Stimulated activated CD8-positive, alpha-beta memory T cell treated with anti-CD3 and anti-CD28 coated beads, Interleukin-15, amount 100 ng/mL, for 48 hours (primary cell): ENCODE measurements at regions not wholly inside any gene's neighbourhood (a gene's known extent, or its start where the extent isn't known, plus 50 kb on each side); places are given as distances from the start of the nearest gene placed in this dataset.
A peak's percentile ranks its signal among the peaks of the same experiment; 100 is the strongest.

ENCODE experiments used
- DNase-seq, 2 donors: peaks; one replicate each; pipeline ENCODE4 v3.0.0-alpha.2; 2020; ENCODE audit warnings: low read depth in 2 of 2

DNA sequence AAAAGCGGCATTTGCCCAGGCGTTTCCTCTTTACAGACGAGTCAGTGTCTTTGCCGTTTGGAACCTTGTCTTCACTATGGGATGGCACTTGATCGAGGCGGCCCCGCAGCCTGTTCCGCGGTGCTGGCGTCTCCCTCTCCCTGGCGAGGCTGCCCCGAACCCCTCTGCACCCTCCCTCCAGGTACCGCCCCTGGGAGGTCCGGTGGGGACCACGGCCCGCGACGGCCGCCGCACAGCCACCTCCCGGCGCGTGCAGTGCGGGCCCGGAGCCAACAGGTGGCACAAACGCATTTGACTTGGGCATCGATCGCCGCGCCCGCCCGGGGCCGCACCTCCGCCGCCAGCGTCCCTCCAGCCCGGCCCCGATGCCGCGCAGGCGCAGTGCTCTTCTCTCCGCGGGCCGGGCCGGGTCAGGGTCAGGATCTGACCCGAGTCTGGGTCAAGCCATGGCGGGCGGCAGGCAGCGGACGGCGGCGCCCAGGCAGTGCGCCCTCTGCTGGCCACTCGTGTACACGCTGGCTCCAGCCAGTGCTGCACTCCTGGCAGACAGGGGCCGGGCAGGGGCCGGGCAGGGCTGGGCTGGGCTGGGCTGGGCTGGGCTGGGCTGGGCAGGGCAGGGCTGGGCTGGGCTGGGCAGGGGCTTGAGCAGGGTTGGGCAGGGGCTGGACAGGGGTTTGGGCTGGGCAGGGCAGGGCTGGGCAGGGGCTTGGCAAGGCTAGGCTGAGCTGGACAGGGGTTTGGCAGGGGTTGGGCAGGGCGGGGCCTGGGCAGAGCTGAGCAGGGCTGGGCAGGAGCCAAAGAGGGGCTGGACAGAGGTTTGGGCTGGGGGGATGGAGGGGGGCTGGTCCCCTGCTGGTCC, 155.8 kb upstream of the IRX4 start:
- peak; percentile 32 to 40 for DNase-seq

DNA sequence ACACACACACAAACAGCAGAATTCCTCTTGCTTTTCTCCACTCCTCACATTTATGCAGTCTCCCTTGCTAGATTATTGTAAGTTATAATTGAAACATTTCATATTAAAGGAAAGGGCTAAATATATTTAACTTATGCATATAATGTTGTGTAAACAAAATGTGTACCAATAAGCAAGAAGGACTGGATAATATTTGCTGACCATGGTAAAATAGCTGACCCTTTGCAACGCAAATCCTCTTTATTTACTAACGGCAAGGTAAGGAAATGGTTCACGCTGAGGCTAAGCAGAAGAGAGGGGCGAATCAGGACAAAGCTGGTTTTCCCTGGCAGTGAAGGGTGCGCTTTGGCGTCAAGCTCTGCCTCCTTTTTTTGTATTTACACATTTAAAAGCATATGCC, 154.2 kb upstream of the IRX4 start:
- DNase-seq, result no peak

GRCh38 chr5:2032432-2032831, 149.7 kb upstream of the IRX4 start:
- no peak for DNase-seq

DNA sequence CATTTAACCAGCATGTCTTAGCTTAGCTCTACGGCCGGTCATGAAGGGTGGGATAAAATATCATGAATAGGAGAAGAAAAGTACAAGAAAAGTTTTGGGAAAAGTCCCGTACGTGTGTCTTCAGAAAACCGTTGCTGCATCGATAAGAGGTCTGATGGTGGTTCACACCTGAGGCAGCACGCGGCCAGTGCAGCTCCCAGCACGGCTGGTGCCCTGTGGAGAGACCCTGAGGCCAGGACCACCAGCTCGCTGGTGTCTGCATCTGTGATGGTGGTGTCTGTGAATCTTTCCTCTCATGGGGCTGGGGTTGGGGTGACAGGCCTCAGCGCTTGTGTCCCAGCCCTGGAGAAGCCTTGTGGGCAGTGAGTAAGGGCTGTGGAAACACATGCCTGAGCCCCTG, 148.9 kb upstream of the IRX4 start:
- DNase-seq, result no peak

DNA sequence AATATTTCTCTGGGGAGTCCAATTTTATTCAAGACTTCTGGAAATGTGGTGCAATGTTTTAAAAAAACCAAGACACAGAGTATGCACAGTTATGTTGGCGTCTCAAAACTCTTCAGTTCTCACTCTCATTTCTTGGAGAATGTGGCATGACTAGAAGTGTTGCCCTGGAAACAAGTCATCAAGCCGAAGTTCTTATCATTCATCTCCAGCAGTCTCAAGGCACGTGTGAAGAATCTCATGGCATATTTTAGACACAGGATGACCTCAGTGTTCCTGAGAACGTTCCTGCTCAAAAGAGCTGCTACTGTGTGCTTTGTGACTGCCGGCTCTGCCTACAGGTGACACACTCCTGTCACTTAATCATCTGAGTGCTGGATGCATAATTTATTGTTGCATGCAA, 147.4 kb upstream of the IRX4 start:
- no peak for DNase-seq

- DNase-seq, result no peak
Measured at GRCh38 chr5:2029206-2029605, 146.5 kb upstream of the IRX4 start.

- no peak for DNase-seq
Measured at GRCh38 chr5:2027790-2028189, 145.1 kb upstream of the IRX4 start.

GRCh38 chr5:2024986-2025721, 142.4 kb upstream of the IRX4 start:
- no peak for DNase-seq

DNA sequence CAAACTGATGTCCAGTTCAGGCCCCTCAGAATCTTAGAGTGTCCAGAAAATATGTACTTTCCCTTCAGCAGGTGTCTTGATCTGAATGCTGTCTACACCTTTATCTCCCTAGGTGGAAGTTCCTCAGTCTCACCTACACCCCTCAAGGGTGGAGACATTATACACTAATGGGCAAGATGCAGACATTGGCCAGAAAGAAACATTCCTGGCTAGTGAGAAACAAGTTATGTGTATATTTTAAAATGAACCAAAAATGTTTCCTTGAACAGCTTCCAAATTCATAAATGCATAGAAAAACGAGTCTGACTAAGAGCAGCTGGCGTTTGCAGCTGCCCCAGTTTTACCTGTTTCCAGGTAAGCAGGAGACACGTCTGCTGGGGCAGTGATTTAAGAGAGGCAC, 140.5 kb upstream of the IRX4 start:
- no peak for DNase-seq

GRCh38 chr5:2022436-2022835, 139.7 kb upstream of the IRX4 start:
- no peak for DNase-seq

DNA sequence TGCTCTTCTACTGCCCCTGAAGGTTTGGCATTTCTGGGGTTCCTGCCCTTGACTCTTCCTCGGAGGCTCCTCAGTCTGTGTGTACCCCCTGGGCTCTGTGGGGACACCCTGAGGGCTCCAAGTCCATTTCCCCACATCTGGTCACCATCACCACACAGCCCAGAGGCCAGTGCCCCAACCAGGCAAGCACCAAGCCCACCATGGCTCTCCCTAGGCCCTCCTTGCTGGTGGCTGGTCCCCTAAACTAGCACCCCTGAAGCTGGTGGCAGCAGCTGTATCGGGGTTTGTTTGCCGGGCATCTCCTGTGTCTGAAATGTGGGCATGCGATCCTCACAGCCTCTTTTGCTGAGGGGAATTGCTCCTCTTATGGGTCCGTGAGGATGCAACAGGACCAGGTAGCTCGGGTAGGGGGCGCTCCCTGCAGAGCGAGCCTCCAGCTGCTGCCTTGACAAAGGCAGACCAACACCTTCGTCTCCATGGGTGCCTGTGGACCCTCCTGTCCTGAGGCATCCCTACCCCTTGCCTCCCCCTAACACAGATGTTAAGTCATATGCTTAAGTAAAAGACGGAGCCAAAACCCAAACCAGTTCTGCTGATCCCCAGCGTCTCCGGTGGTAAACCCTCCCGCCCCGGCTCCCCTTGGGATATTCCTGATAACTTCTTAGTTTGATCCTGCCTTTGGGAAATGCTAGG, 138.9 kb upstream of the IRX4 start:
- no peak for DNase-seq

DNA sequence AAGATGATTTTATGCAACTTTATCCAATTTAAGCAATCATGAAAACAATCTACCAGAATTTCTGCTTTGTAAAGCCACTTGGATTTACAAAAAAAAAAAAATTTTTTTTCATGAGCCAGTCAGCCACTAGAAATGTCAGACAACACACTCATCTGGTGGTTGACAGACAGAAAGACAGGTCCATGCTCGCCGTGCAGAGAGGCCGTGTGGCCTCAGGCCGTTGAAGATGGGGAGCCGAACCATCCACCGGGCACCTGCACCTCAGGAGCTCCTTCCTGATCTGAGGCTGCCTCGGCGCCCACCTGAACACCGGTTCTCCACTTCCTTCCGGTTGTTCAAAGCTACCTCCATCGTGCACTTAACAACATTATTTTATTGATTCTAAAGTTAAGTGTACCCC, 138.0 kb upstream of the IRX4 start:
- DNase-seq, result no peak

DNA sequence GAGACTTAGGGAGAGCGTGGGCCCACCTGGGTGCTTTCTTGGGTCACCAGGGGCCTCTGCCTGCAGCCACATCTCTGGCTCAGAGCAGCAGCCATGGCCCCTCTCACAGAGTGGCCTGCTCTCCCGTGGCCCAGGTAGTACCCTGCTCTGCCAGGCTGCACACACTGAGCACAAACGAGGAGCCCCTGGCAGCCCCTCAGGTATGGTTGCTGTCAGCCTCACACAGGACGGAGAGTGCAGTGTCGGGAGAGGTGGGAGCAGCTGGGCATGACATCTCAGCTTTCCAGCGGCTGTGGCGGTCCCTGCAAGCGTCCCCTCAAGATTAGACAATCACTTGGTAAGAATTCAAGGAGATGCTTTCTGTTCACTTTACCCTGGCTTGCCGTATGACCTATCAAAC, 137.0 kb upstream of the IRX4 start:
- DNase-seq, result no peak

- no peak for DNase-seq
Measured at GRCh38 chr5:2018390-2018724, 135.6 kb upstream of the IRX4 start.

- DNase-seq, result no peak
Measured at GRCh38 chr5:2017540-2018389, 135.0 kb upstream of the IRX4 start.

GRCh38 chr5:2015961-2016360, 133.2 kb upstream of the IRX4 start:
- DNase-seq, result no peak

DNA sequence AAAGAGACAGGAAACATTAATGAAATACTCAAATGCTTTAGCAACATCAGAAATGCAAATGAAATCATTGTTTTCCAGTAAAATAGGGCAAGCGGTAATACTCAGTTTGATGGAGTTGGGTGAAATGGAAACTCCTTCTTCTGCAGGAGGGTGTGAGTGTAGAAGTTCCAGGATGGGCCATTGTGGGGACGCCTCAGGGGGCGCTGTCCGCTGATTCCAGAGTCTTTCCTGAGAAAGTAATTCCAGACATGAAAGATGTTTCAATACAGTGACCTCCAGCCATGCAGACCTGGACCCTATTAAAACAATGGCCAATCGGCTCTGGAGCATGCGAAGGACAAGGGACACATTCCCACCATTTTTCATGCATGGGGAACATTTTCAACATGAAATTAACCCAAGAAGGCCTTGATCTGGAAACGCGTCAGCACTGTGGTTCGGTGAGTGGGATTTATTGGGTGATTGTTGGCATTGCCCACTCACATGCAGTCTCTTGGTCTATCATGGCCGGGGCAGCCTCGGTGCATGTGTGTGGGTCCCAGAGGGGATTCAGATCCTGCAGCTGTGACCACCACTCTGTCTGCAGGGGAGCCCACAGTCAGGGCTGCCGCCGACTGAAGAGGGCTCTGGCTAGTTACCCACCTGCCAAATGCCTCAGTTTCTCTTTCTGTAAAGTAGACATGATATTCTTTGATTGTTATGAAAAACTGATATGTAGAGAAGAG, 132.6 kb upstream of the IRX4 start:
- DNase-seq, result no peak

DNA sequence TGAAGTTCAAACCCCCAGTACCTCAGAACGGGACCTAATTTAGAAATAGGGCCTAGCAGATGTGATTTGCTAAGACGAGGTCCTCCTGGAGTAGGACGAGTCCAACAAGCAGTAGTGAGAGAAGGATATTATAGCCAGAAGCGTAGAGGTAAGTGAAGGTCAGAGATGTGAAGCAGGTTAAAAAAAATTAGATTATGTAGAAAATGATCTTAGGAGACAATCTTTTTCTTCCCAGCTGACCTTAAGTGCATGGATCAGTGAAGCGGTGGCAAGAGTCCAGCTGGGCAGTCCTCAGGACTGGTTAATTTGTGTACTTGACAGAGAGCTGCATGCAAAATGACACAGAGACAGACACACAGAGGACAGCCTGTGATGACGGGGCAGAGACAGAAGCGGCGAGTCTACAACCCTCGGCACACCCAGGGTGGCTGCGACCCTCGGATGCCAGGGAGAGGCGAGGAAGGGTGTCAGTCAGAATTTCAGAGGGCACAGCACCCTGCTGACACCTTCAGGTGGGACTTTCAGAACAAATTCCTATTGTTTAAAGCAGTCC, 131.4 kb upstream of the IRX4 start:
- DNase-seq, result no peak

DNA sequence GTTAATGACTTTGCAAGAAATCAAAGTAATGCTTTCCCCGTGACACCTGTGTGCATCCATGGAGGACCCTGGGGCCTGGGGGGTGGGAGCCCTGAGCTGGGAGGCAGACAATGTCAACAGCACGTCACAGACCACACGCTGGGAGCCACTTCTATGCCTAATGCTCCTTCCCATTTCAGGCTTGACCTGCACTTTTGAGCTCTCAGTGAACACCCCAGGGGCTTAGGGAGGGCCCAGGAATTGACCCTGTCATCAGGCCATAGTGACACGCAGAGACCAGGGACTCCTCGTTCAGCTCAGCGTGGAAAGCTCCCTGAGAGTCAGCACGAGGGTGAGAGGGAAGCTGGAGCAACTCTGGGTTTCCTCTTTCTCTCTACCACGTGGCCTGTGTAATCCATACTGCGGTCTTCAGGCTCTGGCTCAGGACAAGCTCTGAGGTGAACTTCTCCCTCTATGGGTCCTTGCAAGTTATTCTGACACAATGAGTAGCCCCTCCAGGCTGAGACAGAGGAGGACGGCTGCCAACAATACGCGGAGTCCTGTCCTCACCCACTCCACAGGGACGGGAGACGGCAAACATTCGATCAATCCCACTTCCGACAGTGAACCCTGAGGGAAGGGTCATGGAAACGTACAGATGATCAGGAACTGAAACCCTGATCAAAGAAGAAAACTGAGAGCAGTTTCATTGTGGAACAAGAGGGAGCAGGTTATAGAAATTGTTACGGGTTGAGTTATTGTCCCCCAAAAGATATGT, 130.8 kb upstream of the IRX4 start:
- no peak for DNase-seq

DNA sequence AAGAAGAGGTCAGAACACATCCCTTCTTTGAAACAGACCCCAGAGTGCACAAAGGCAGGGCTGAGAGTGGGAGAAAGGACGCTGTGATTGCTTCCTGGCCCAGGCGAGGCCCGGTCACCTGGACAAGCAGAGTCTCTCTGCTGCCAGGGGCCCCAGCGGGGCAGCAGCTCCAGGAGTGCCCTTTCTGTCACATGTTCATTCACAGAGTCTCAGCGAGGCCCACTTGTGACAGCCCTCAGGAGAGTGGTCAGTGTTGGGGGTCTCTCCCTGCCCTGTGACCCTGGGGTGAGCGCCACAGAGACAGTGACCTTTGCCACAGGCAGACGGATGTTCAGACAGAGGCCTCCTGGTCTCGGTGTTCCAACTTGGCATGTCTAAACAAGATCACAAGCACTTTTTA, 130.2 kb upstream of the IRX4 start:
- no peak for DNase-seq
